Osteocyte (in vitro differentiated cells): ENCODE measurements at regions not wholly inside any gene's neighbourhood (a gene's known extent, or its start where the extent isn't known, plus 50 kb on each side); places are given as distances from the start of the nearest gene placed in this dataset.

Experiments
- DNase-seq: peaks from one replicate; pipeline ENCODE4 v3.0.0; 2021; ENCODE audit warnings: mixed read lengths; ENCODE audit not compliant: unreplicated experiment; ENCODE audit errors: extremely low spot score
- H3K27ac Mint-ChIP-seq: one replicate; pipeline ENCODE4 v1.8.0; 2021; ENCODE audit warnings: mild to moderate bottlenecking, mixed read lengths; ENCODE audit not compliant: unreplicated experiment
- H3K27me3 Mint-ChIP-seq: one replicate; pipeline ENCODE4 v1.8.0; 2021; ENCODE audit warnings: mixed read lengths; ENCODE audit not compliant: unreplicated experiment
- H3K36me3 Mint-ChIP-seq: one replicate; pipeline ENCODE4 v1.8.0; 2021; ENCODE audit warnings: mixed read lengths; ENCODE audit not compliant: unreplicated experiment
- H3K4me1 Mint-ChIP-seq: one replicate; pipeline ENCODE4 v1.8.0; 2021; ENCODE audit warnings: mixed read lengths; ENCODE audit not compliant: unreplicated experiment
- H3K4me3 Mint-ChIP-seq: one replicate; pipeline ENCODE4 v1.8.0; 2021; ENCODE audit warnings: mild to moderate bottlenecking, moderate library complexity, mixed read lengths; ENCODE audit not compliant: unreplicated experiment
- H3K9me3 Mint-ChIP-seq: one replicate; pipeline ENCODE4 v1.8.0; 2021; ENCODE audit warnings: mixed read lengths; ENCODE audit not compliant: unreplicated experiment
- CTCF ChIP-seq: fragments of 200-600 bp; sonication (generic); IDR thresholded peaks from 2 replicates; pipeline ENCODE4 v1.5.0; 2021; ENCODE audit warnings: antibody characterized with exemption, mild to moderate bottlenecking, moderate library complexity

- no peak overlapping the region for H3K4me3 Mint-ChIP-seq
- DNase-seq = no peak
- no peak for TF ChIP-seq CTCF
- H3K36me3 Mint-ChIP-seq = peaks cover under 1% of the 10 kb centered on the region
- H3K27ac Mint-ChIP-seq = no peak overlapping the region
- H3K27me3 Mint-ChIP-seq = no peaks in the 10 kb centered on the region
- H3K4me1 Mint-ChIP-seq = no peaks in the 10 kb centered on the region
- H3K9me3 Mint-ChIP-seq = peaks cover 2% of the 10 kb centered on the region
These were observed 492.0 kb upstream of the RUNX1 start for GRCh38 chr21:35540950-35541638.

GRCh38 chr21:35538386-35538785 is 489.3 kb upstream of the RUNX1 start:
- H3K36me3 Mint-ChIP-seq = peaks cover 2% of the 10 kb centered on the region
- no peaks in the 10 kb centered on the region for H3K27me3 Mint-ChIP-seq
- no peak for DNase-seq
- TF ChIP-seq CTCF = no peak
- no peaks in the 10 kb centered on the region for H3K4me1 Mint-ChIP-seq
- no peak overlapping the region for H3K4me3 Mint-ChIP-seq
- H3K9me3 Mint-ChIP-seq = peaks cover 10% of the 10 kb centered on the region
- H3K27ac Mint-ChIP-seq = no peak overlapping the region

GRCh38 chr21:35537604-35538003 is 488.5 kb upstream of the RUNX1 start:
- no peak for TF ChIP-seq CTCF
- H3K4me3 Mint-ChIP-seq = no peak overlapping the region
- H3K27ac Mint-ChIP-seq = no peak overlapping the region
- no peaks in the 10 kb centered on the region for H3K27me3 Mint-ChIP-seq
- peaks cover 2% of the 10 kb centered on the region for H3K36me3 Mint-ChIP-seq
- peaks cover 10% of the 10 kb centered on the region for H3K9me3 Mint-ChIP-seq
- H3K4me1 Mint-ChIP-seq = no peaks in the 10 kb centered on the region
- DNase-seq = no peak

- peaks cover 10% of the 10 kb centered on the region for H3K4me1 Mint-ChIP-seq
- no peak overlapping the region for H3K27ac Mint-ChIP-seq
- H3K9me3 Mint-ChIP-seq = peaks cover 10% of the 10 kb centered on the region
- TF ChIP-seq CTCF = no peak
- peaks cover 2% of the 10 kb centered on the region for H3K36me3 Mint-ChIP-seq
- DNase-seq = no peak
- no peaks in the 10 kb centered on the region for H3K27me3 Mint-ChIP-seq
- H3K4me3 Mint-ChIP-seq = no peak overlapping the region
These were observed 484.8 kb upstream of the RUNX1 start for GRCh38 chr21:35533893-35534292.

- Mint-ChIP-seq H3K4me1 (peaks cover 19% of the 10 kb centered on the region), H3K27me3 (no peaks in the 10 kb centered on the region), H3K4me3 (no peak overlapping the region), H3K9me3 (peaks cover 5% of the 10 kb centered on the region), H3K27ac (no peak overlapping the region), H3K36me3 (no peaks in the 10 kb centered on the region)
- TF ChIP-seq CTCF = no peak
- no peak for DNase-seq
These were observed 481.7 kb upstream of the RUNX1 start for GRCh38 chr21:35530766-35531165.
